Stimulated activated memory B cell treated with anti-CD40 and anti-IgM and Interleukin-4, amounts not matched to agents 10 μg/mL and 1 μg/mL and 100 μg/mL, for 72 hours (primary cell): ENCODE measurements at regions not wholly inside any gene's neighbourhood (a gene's known extent, or its start where the extent isn't known, plus 50 kb on each side); places are given as distances from the start of the nearest gene placed in this dataset.

Experiments
- ATAC-seq: fragments of 150-1000 bp; cut with Tn5 transposase; 2 replicates; pipeline ENCODE4 v1.10.0; 2021
- H3K27ac Mint-ChIP-seq: one replicate; pipeline ENCODE4 v1.8.0; 2022; ENCODE audit warnings: mild to moderate bottlenecking, mixed read lengths
- H3K27me3 Mint-ChIP-seq: one replicate; pipeline ENCODE4 v1.8.0; 2022; ENCODE audit warnings: mixed read lengths
- H3K36me3 Mint-ChIP-seq: one replicate; pipeline ENCODE4 v1.8.0; 2022; ENCODE audit warnings: mixed read lengths
- H3K4me1 Mint-ChIP-seq: one replicate; pipeline ENCODE4 v1.8.0; 2022; ENCODE audit warnings: mixed read lengths
- H3K4me3 Mint-ChIP-seq: one replicate; pipeline ENCODE4 v1.8.0; 2022; ENCODE audit warnings: mild to moderate bottlenecking, moderate library complexity, mixed read lengths
- H3K9me3 Mint-ChIP-seq: one replicate; pipeline ENCODE4 v1.8.0; 2022; ENCODE audit warnings: mixed read lengths

- Mint-ChIP-seq H3K36me3 (no peaks in the 10 kb centered on the region), H3K4me1 (no peaks in the 10 kb centered on the region), H3K4me3 (no peak overlapping the region), H3K9me3 (peaks cover 2% of the 10 kb centered on the region), H3K27me3 (no peaks in the 10 kb centered on the region), H3K27ac (no peak overlapping the region)
- no peak for ATAC-seq
These were observed 1129.4 kb upstream of the LRRTM3 start for GRCh38 chr10:65796472-65796871.

- Mint-ChIP-seq H3K27me3 (no peaks in the 10 kb centered on the region), H3K9me3 (peaks cover 8% of the 10 kb centered on the region), H3K4me3 (no peak overlapping the region), H3K27ac (no peak overlapping the region), H3K36me3 (no peaks in the 10 kb centered on the region), H3K4me1 (no peaks in the 10 kb centered on the region)
- ATAC-seq = no peak
These were observed 1127.7 kb upstream of the LRRTM3 start for GRCh38 chr10:65798133-65798532.

- H3K4me3 Mint-ChIP-seq = no peak overlapping the region
- ATAC-seq = no peak
- no peak overlapping the region for H3K27ac Mint-ChIP-seq
- no peaks in the 10 kb centered on the region for H3K36me3 Mint-ChIP-seq
- no peaks in the 10 kb centered on the region for H3K4me1 Mint-ChIP-seq
- H3K9me3 Mint-ChIP-seq = peaks cover 8% of the 10 kb centered on the region
- H3K27me3 Mint-ChIP-seq = no peaks in the 10 kb centered on the region
These were observed 1123.4 kb upstream of the LRRTM3 start for GRCh38 chr10:65802391-65802790.

- Mint-ChIP-seq H3K27me3 (no peaks in the 10 kb centered on the region), H3K27ac (no peak overlapping the region), H3K4me3 (no peak overlapping the region), H3K9me3 (peaks cover 10% of the 10 kb centered on the region), H3K4me1 (no peaks in the 10 kb centered on the region), H3K36me3 (no peaks in the 10 kb centered on the region)
- ATAC-seq = no peak
These were observed 1120.3 kb upstream of the LRRTM3 start for GRCh38 chr10:65805511-65805910.

GRCh38 chr10:65805993-65806392, 1119.8 kb upstream of the LRRTM3 start:
- ATAC-seq = no peak
- Mint-ChIP-seq H3K27ac (no peak overlapping the region), H3K4me3 (no peak overlapping the region), H3K4me1 (no peaks in the 10 kb centered on the region), H3K36me3 (no peaks in the 10 kb centered on the region), H3K27me3 (no peaks in the 10 kb centered on the region), H3K9me3 (peaks cover 10% of the 10 kb centered on the region)

GRCh38 chr10:65808687-65809333, 1117.0 kb upstream of the LRRTM3 start:
- H3K27me3 Mint-ChIP-seq = no peaks in the 10 kb centered on the region
- no peaks in the 10 kb centered on the region for H3K36me3 Mint-ChIP-seq
- H3K4me1 Mint-ChIP-seq = no peaks in the 10 kb centered on the region
- H3K9me3 Mint-ChIP-seq = peaks cover 4% of the 10 kb centered on the region
- no peak overlapping the region for H3K27ac Mint-ChIP-seq
- ATAC-seq = no peak
- no peak overlapping the region for H3K4me3 Mint-ChIP-seq

- H3K36me3 Mint-ChIP-seq = no peaks in the 10 kb centered on the region
- no peaks in the 10 kb centered on the region for H3K27me3 Mint-ChIP-seq
- peaks cover 4% of the 10 kb centered on the region for H3K9me3 Mint-ChIP-seq
- ATAC-seq = no peak
- no peak overlapping the region for H3K27ac Mint-ChIP-seq
- no peaks in the 10 kb centered on the region for H3K4me1 Mint-ChIP-seq
- no peak overlapping the region for H3K4me3 Mint-ChIP-seq
These were observed 1113.8 kb upstream of the LRRTM3 start for GRCh38 chr10:65811931-65812525.

GRCh38 chr10:65816536-65816935, 1109.3 kb upstream of the LRRTM3 start:
- H3K36me3 Mint-ChIP-seq = no peaks in the 10 kb centered on the region
- ATAC-seq = no peak
- H3K27ac Mint-ChIP-seq = no peak overlapping the region
- no peaks in the 10 kb centered on the region for H3K27me3 Mint-ChIP-seq
- no peak overlapping the region for H3K4me3 Mint-ChIP-seq
- H3K9me3 Mint-ChIP-seq = no peaks in the 10 kb centered on the region
- no peaks in the 10 kb centered on the region for H3K4me1 Mint-ChIP-seq

- no peaks in the 10 kb centered on the region for H3K27me3 Mint-ChIP-seq
- H3K4me1 Mint-ChIP-seq = no peaks in the 10 kb centered on the region
- H3K36me3 Mint-ChIP-seq = no peaks in the 10 kb centered on the region
- ATAC-seq = no peak
- H3K4me3 Mint-ChIP-seq = no peak overlapping the region
- no peaks in the 10 kb centered on the region for H3K9me3 Mint-ChIP-seq
- no peak overlapping the region for H3K27ac Mint-ChIP-seq
These were observed 1106.8 kb upstream of the LRRTM3 start for GRCh38 chr10:65818990-65819389.

GRCh38 chr10:65827359-65827758, 1098.5 kb upstream of the LRRTM3 start:
- ATAC-seq = no peak
- H3K27me3 Mint-ChIP-seq = no peaks in the 10 kb centered on the region
- H3K4me3 Mint-ChIP-seq = no peak overlapping the region
- H3K27ac Mint-ChIP-seq = no peak overlapping the region
- H3K4me1 Mint-ChIP-seq = no peaks in the 10 kb centered on the region
- H3K36me3 Mint-ChIP-seq = no peaks in the 10 kb centered on the region
- peaks cover 3% of the 10 kb centered on the region for H3K9me3 Mint-ChIP-seq

- peaks cover 10% of the 10 kb centered on the region for H3K9me3 Mint-ChIP-seq
- ATAC-seq = no peak
- no peak overlapping the region for H3K27ac Mint-ChIP-seq
- H3K27me3 Mint-ChIP-seq = no peaks in the 10 kb centered on the region
- no peak overlapping the region for H3K4me3 Mint-ChIP-seq
- no peaks in the 10 kb centered on the region for H3K36me3 Mint-ChIP-seq
- no peaks in the 10 kb centered on the region for H3K4me1 Mint-ChIP-seq
These were observed 1087.0 kb upstream of the LRRTM3 start for GRCh38 chr10:65838811-65839210.

GRCh38 chr10:65843203-65843602, 1082.6 kb upstream of the LRRTM3 start:
- H3K4me1 Mint-ChIP-seq = no peaks in the 10 kb centered on the region
- no peak for ATAC-seq
- no peak overlapping the region for H3K27ac Mint-ChIP-seq
- no peaks in the 10 kb centered on the region for H3K36me3 Mint-ChIP-seq
- no peak overlapping the region for H3K4me3 Mint-ChIP-seq
- H3K9me3 Mint-ChIP-seq = peaks cover 12% of the 10 kb centered on the region
- no peaks in the 10 kb centered on the region for H3K27me3 Mint-ChIP-seq

- Mint-ChIP-seq H3K9me3 (peaks cover 15% of the 10 kb centered on the region), H3K27ac (no peak overlapping the region), H3K4me3 (no peak overlapping the region), H3K4me1 (no peaks in the 10 kb centered on the region), H3K36me3 (no peaks in the 10 kb centered on the region), H3K27me3 (no peaks in the 10 kb centered on the region)
- ATAC-seq = no peak
These were observed 1079.9 kb upstream of the LRRTM3 start for GRCh38 chr10:65845916-65846315.

- Mint-ChIP-seq H3K4me3 (no peak overlapping the region), H3K27ac (no peak overlapping the region), H3K27me3 (no peaks in the 10 kb centered on the region), H3K36me3 (no peaks in the 10 kb centered on the region), H3K9me3 (peaks cover 15% of the 10 kb centered on the region), H3K4me1 (no peaks in the 10 kb centered on the region)
- no peak for ATAC-seq
These were observed 1079.3 kb upstream of the LRRTM3 start for GRCh38 chr10:65846541-65846940.

- H3K4me1 Mint-ChIP-seq = no peaks in the 10 kb centered on the region
- ATAC-seq = no peak
- H3K36me3 Mint-ChIP-seq = no peaks in the 10 kb centered on the region
- no peak overlapping the region for H3K27ac Mint-ChIP-seq
- no peaks in the 10 kb centered on the region for H3K27me3 Mint-ChIP-seq
- peaks cover 15% of the 10 kb centered on the region for H3K9me3 Mint-ChIP-seq
- no peak overlapping the region for H3K4me3 Mint-ChIP-seq
These were observed 1078.9 kb upstream of the LRRTM3 start for GRCh38 chr10:65846949-65847348.

GRCh38 chr10:65847436-65848230, 1078.2 kb upstream of the LRRTM3 start:
- no peak overlapping the region for H3K4me3 Mint-ChIP-seq
- peaks cover 10% of the 10 kb centered on the region for H3K9me3 Mint-ChIP-seq
- H3K36me3 Mint-ChIP-seq = no peaks in the 10 kb centered on the region
- ATAC-seq = no peak
- no peaks in the 10 kb centered on the region for H3K4me1 Mint-ChIP-seq
- H3K27ac Mint-ChIP-seq = no peak overlapping the region
- H3K27me3 Mint-ChIP-seq = no peaks in the 10 kb centered on the region
